SK-N-SH treated with all-trans-retinoic acid at 6 μM for 48 hours (cell line): ENCODE measurements at regions not wholly inside any gene's neighbourhood (a gene's known extent, or its start where the extent isn't known, plus 50 kb on each side); places are given as distances from the start of the nearest gene placed in this dataset.

Experiments used
- ATAC-seq: fragments of 200-7000 bp; cut with Tn5 transposase; 3 replicates; pipeline ENCODE4 v1.9.1; 2020; ENCODE audit warnings: mild to moderate bottlenecking, moderate library complexity
- BACH2 ChIP-seq: fragments of 250-450 bp; sonication (Bioruptor Pico); IDR thresholded peaks from 2 replicates; pipeline ENCODE4 v1.9.0; 2021; ENCODE audit warnings: mild to moderate bottlenecking, borderline replicate concordance
- CSDC2 ChIP-seq: fragments of 250-450 bp; sonication (Bioruptor Pico); IDR thresholded peaks from 2 replicates; pipeline ENCODE4 v1.5.0; 2020; ENCODE audit warnings: mild to moderate bottlenecking, moderate library complexity
- ESRRG ChIP-seq: fragments of 250-450 bp; sonication (Bioruptor Pico); IDR thresholded peaks from 2 replicates; pipeline ENCODE4 v1.6.1; 2021; ENCODE audit warnings: mild to moderate bottlenecking
- GLIS3 ChIP-seq: fragments of 250-450 bp; sonication (Bioruptor Pico); IDR thresholded peaks from 2 replicates; pipeline ENCODE4 v1.5.0; 2020; ENCODE audit warnings: mild to moderate bottlenecking, moderate library complexity
- ISL1 ChIP-seq: fragments of 250-450 bp; sonication (Bioruptor Pico); IDR thresholded peaks from 2 replicates; pipeline ENCODE4 v2.1.2; 2022; ENCODE audit warnings: mild to moderate bottlenecking, moderate library complexity
- OSR1 ChIP-seq: fragments of 250-450 bp; sonication (Bioruptor Pico); IDR thresholded peaks from 2 replicates; pipeline ENCODE4 v1.8.0; 2022; ENCODE audit warnings: moderate library complexity, mild to moderate bottlenecking, inconsistent platforms
- PPARA ChIP-seq: fragments of 250-450 bp; sonication (Bioruptor Pico); IDR thresholded peaks from 2 replicates; pipeline ENCODE4 v1.5.0; 2020; ENCODE audit warnings: mild to moderate bottlenecking, borderline replicate concordance
- SNAI2 ChIP-seq: fragments of 250-450 bp; sonication (Bioruptor Pico); IDR thresholded peaks from 2 replicates; pipeline ENCODE4 v1.5.0; 2020; ENCODE audit warnings: mild to moderate bottlenecking, moderate library complexity
- TCF4 ChIP-seq: fragments of 250-450 bp; sonication (Bioruptor Pico); IDR thresholded peaks from 2 replicates; pipeline ENCODE4 v1.8.0; 2021; ENCODE audit warnings: mild to moderate bottlenecking, moderate library complexity, borderline replicate concordance
- TOX ChIP-seq: fragments of 250-450 bp; sonication (Bioruptor Pico); IDR thresholded peaks from 2 replicates; pipeline ENCODE4 v1.8.0; 2021; ENCODE audit warnings: mild to moderate bottlenecking, moderate library complexity, borderline replicate concordance
- ZC3H10 ChIP-seq: fragments of 250-450 bp; sonication (Bioruptor Pico); IDR thresholded peaks from 2 replicates; pipeline ENCODE4 v1.5.1; 2021; ENCODE audit warnings: mild to moderate bottlenecking, moderate library complexity
- ZFP3 ChIP-seq: fragments of 250-450 bp; sonication (Bioruptor Pico); IDR thresholded peaks from 2 replicates; pipeline ENCODE4 v1.5.0; 2020; ENCODE audit warnings: mild to moderate bottlenecking, moderate library complexity
- ZFP30 ChIP-seq: fragments of 450-650 bp; formaldehyde crosslinking; IDR thresholded peaks from 2 replicates; pipeline ENCODE4 v1.5.0; 2022; ENCODE audit warnings: mild to moderate bottlenecking, moderate library complexity
- ZNF565 ChIP-seq: fragments of 450-650 bp; formaldehyde crosslinking; conservative IDR thresholded peaks from 2 replicates; pipeline ENCODE4 v1.5.0; 2020; ENCODE audit warnings: low read depth, mild to moderate bottlenecking, moderate library complexity
- ZNF70 ChIP-seq: fragments of 450-650 bp; formaldehyde crosslinking; IDR thresholded peaks from 2 replicates; pipeline ENCODE4 v1.5.0; 2020; ENCODE audit warnings: mild to moderate bottlenecking, moderate library complexity
- ZNF8 ChIP-seq: fragments of 450-650 bp; formaldehyde crosslinking; IDR thresholded peaks from 2 replicates; pipeline ENCODE4 v1.5.0; 2020; ENCODE audit warnings: mild to moderate bottlenecking, moderate library complexity
- TF ChIP-seq, protein P1 (sequence below): fragments of 250-450 bp; sonication (Bioruptor Pico); IDR thresholded peaks from 2 replicates; pipeline ENCODE4 v1.5.0; 2020; ENCODE audit warnings: mild to moderate bottlenecking, moderate library complexity
- TF ChIP-seq, protein P2 (sequence below): fragments of 250-450 bp; sonication (Bioruptor Pico); IDR thresholded peaks from 2 replicates; pipeline ENCODE4 v1.5.1; 2020; ENCODE audit warnings: low read depth, mild to moderate bottlenecking, moderate library complexity
- TF ChIP-seq, protein P3 (sequence below): fragments of 250-450 bp; sonication (Bioruptor Pico); IDR thresholded peaks from 2 replicates; pipeline ENCODE4 v1.8.0; 2021; ENCODE audit warnings: low read depth, mild to moderate bottlenecking, moderate library complexity, borderline replicate concordance
- TF ChIP-seq, protein P4 (sequence below): fragments of 250-450 bp; sonication (Bioruptor Pico); IDR thresholded peaks from 2 replicates; pipeline ENCODE4 v1.5.1; 2021; ENCODE audit warnings: mild to moderate bottlenecking, moderate library complexity

DNA sequence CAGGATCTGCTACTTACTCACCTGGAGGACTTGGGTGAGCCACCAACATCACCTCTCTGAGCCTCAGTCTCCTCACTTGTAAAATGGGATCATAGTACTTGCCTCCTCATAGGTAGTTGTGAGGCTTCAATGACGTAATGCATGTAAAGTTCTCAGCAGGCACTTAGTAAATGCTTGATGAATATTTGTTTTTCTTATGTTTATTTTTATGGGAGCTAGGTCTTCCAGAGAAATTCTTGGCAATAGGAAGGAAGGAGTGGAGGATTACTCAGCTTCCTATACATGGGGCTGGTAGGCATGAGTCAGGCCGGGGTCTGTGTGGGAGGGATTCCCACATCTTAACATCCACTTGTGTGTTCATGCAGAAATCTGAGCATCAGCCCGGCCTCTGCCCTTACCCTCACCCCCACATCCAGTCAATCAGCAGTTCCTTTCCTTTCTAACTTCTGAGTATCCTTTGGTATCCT, 95.4 kb upstream of the USP24 start (continued):
- TF ChIP-seq ZC3H10 (CRISPR knock-in tag), result no peak
- no peak for TF ChIP-seq GLIS3 (CRISPR knock-in tag)

DNA sequence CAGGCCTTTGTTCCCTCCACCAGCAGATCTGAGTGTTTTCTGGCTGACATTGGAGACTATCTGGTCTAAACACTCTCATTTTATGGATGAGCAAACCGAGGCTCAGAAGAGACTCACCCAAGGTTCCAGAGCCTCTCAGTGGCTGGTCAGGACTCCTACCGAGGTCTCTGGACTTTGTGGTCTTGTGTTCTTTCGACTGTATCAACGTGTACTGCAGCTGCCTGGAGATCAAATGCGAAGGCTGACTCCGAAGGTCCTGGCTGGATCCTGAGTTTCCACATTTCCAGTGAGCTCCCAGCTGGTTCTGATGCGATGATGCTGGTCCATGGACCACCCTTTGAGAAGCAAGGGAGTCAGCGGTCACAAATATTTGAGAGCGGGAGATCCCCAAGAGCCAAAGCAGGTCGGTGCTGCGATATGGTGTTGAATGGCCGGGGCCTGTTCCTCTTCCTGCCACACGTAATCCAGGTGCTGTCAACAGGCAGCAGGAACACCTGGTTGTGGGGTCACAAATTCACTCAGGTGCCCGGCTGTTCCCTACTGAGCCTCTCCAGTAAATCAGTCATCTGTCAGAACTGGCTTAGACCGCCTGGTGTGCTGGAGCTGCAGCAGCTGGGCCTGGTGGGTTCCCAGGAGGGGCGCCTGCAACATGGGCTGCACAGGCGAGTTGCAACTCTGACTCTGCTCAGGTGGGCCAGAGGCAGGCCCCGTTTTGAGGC, 94.8 kb upstream of the USP24 start:
- no peak for ATAC-seq
- TF ChIP-seq, protein P1, sequence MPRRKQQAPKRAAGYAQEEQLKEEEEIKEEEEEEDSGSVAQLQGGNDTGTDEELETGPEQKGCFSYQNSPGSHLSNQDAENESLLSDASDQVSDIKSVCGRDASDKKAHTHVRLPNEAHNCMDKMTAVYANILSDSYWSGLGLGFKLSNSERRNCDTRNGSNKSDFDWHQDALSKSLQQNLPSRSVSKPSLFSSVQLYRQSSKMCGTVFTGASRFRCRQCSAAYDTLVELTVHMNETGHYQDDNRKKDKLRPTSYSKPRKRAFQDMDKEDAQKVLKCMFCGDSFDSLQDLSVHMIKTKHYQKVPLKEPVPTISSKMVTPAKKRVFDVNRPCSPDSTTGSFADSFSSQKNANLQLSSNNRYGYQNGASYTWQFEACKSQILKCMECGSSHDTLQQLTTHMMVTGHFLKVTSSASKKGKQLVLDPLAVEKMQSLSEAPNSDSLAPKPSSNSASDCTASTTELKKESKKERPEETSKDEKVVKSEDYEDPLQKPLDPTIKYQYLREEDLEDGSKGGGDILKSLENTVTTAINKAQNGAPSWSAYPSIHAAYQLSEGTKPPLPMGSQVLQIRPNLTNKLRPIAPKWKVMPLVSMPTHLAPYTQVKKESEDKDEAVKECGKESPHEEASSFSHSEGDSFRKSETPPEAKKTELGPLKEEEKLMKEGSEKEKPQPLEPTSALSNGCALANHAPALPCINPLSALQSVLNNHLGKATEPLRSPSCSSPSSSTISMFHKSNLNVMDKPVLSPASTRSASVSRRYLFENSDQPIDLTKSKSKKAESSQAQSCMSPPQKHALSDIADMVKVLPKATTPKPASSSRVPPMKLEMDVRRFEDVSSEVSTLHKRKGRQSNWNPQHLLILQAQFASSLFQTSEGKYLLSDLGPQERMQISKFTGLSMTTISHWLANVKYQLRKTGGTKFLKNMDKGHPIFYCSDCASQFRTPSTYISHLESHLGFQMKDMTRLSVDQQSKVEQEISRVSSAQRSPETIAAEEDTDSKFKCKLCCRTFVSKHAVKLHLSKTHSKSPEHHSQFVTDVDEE (CRISPR knock-in tag), result no peak
- TF ChIP-seq BACH2, result no peak
- TF ChIP-seq ZNF565 (CRISPR knock-in tag), result no peak
- TF ChIP-seq, protein P2, sequence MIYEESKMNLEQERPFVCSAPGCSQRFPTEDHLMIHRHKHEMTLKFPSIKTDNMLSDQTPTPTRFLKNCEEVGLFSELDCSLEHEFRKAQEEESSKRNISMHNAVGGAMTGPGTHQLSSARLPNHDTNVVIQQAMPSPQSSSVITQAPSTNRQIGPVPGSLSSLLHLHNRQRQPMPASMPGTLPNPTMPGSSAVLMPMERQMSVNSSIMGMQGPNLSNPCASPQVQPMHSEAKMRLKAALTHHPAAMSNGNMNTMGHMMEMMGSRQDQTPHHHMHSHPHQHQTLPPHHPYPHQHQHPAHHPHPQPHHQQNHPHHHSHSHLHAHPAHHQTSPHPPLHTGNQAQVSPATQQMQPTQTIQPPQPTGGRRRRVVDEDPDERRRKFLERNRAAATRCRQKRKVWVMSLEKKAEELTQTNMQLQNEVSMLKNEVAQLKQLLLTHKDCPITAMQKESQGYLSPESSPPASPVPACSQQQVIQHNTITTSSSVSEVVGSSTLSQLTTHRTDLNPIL (CRISPR knock-in tag), result no peak
- no peak for TF ChIP-seq ZFP30 (CRISPR knock-in tag)
- no peak for TF ChIP-seq ZFP3 (CRISPR knock-in tag)
- TF ChIP-seq ZNF8 (CRISPR knock-in tag), result no peak
- TF ChIP-seq ZC3H10 (CRISPR knock-in tag), result no peak
- TF ChIP-seq SNAI2 (CRISPR knock-in tag), result no peak
- TF ChIP-seq GLIS3 (CRISPR knock-in tag), result no peak
- no peak for TF ChIP-seq ZNF70
- no peak for TF ChIP-seq TCF4 (CRISPR knock-in tag)
- no peak for TF ChIP-seq CSDC2 (CRISPR knock-in tag)
- TF ChIP-seq OSR1 (CRISPR knock-in tag), result no peak

DNA sequence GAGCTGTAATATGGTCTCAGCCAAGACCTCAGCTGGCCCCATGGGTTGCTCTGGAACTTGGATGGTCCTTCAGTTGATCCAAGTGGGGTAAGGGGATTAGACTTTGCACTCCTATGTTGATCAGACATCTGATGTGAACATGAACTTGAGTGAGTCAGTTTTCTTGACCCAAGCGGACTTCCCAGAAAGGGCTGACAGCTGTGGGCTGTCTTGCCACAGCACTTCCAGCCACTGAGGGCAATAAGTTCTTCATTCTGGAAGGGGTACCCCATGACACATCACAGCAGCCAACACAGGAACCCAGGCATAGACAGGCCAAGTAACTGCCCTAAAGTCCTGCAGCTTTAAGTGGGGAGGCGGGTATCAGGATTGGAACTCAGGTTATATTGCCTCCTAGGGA, 93.9 kb upstream of the USP24 start:
- no peak for TF ChIP-seq PPARA (CRISPR knock-in tag)
- no peak for TF ChIP-seq TOX
- TF ChIP-seq, protein P3, sequence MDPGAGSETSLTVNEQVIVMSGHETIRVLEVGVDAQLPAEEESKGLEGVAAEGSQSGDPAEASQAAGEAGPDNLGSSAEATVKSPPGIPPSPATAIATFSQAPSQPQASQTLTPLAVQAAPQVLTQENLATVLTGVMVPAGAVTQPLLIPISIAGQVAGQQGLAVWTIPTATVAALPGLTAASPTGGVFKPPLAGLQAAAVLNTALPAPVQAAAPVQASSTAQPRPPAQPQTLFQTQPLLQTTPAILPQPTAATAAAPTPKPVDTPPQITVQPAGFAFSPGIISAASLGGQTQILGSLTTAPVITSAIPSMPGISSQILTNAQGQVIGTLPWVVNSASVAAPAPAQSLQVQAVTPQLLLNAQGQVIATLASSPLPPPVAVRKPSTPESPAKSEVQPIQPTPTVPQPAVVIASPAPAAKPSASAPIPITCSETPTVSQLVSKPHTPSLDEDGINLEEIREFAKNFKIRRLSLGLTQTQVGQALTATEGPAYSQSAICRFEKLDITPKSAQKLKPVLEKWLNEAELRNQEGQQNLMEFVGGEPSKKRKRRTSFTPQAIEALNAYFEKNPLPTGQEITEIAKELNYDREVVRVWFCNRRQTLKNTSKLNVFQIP, result no peak
- no peak for TF ChIP-seq TCF4 (CRISPR knock-in tag)
- ATAC-seq, result no peak

DNA sequence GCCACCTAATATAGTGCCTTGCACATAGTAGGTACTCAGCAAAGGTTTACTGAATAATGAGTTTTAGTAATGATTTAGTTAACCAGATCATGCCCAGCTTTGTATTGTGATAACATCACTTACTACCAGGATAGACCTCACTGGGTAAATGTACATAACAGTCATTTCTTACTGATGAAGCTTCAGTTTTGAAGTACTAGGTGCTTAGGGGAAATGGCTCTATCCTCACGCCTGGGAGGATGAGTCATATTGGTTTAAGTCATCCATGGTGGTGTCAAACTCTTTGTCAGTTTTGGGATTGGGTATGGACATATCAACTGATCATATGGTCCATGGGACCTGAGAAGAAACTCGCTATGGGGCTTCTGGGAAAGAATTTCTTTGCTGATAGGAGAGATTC, 90.6 kb upstream of the USP24 start:
- ATAC-seq, result no peak
- no peak for TF ChIP-seq OSR1 (CRISPR knock-in tag)
- TF ChIP-seq, protein P4, sequence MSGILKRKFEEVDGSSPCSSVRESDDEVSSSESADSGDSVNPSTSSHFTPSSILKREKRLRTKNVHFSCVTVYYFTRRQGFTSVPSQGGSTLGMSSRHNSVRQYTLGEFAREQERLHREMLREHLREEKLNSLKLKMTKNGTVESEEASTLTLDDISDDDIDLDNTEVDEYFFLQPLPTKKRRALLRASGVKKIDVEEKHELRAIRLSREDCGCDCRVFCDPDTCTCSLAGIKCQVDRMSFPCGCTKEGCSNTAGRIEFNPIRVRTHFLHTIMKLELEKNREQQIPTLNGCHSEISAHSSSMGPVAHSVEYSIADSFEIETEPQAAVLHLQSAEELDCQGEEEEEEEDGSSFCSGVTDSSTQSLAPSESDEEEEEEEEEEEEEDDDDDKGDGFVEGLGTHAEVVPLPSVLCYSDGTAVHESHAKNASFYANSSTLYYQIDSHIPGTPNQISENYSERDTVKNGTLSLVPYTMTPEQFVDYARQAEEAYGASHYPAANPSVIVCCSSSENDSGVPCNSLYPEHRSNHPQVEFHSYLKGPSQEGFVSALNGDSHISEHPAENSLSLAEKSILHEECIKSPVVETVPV, result no peak
- no peak for TF ChIP-seq ESRRG (CRISPR knock-in tag)
- TF ChIP-seq, protein P3, result no peak
- no peak for TF ChIP-seq CSDC2 (CRISPR knock-in tag)
- TF ChIP-seq, protein P1 (CRISPR knock-in tag), result no peak
- TF ChIP-seq TCF4 (CRISPR knock-in tag), result no peak
- TF ChIP-seq ISL1 (CRISPR knock-in tag), result no peak
- no peak for TF ChIP-seq PPARA (CRISPR knock-in tag)
